Thyroid gland (tissue), 4 donors: ENCODE measurements at regions not wholly inside any gene's neighbourhood (a gene's known extent, or its start where the extent isn't known, plus 50 kb on each side); places are given as distances from the start of the nearest gene placed in this dataset.

Experiments used
- POLR2A ChIP-seq, 2 donors: fragments of 450-650 bp; IDR thresholded peaks; one replicate each; pipeline ENCODE4 v1.6.1; 2017; ENCODE audit warnings: antibody characterized with exemption in 2 of 2, mild to moderate bottlenecking in 2 of 2, moderate library complexity in 1 of 2
- TF ChIP-seq, protein P1 (sequence below), 6 experiments: fragments of 200-600 bp in 3 of 6; fragments of 450-650 bp in 3 of 6; sonication (generic) in 3 of 6; IDR thresholded peaks; one replicate each; pipeline ENCODE4 v1.5.1; 2016 to 2019; ENCODE audit warnings: antibody characterized with exemption in 6 of 6, mild to moderate bottlenecking in 2 of 6, inconsistent platforms in 1 of 6, moderate library complexity in 1 of 6

DNA sequence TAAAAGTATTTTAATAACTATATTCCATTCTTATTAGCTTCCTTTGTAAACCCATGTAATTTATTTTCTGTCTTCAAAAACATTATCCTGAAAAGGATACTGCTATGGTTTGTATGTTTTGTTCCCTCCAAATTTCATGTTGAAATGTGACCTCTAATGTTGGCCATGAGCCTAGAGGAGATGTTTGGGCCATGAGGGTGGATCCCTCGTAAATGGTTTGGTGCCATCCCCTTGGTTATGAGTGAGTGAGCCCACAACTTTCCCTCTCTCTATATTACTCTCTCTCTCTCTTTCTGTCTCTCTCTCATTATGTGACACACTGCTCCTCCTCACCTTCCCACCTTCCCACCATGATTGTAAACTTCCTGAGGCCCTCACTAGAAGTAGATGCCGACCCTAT lies 357.7 kb downstream of the MFSD1 start:
- TF ChIP-seq, protein P1, sequence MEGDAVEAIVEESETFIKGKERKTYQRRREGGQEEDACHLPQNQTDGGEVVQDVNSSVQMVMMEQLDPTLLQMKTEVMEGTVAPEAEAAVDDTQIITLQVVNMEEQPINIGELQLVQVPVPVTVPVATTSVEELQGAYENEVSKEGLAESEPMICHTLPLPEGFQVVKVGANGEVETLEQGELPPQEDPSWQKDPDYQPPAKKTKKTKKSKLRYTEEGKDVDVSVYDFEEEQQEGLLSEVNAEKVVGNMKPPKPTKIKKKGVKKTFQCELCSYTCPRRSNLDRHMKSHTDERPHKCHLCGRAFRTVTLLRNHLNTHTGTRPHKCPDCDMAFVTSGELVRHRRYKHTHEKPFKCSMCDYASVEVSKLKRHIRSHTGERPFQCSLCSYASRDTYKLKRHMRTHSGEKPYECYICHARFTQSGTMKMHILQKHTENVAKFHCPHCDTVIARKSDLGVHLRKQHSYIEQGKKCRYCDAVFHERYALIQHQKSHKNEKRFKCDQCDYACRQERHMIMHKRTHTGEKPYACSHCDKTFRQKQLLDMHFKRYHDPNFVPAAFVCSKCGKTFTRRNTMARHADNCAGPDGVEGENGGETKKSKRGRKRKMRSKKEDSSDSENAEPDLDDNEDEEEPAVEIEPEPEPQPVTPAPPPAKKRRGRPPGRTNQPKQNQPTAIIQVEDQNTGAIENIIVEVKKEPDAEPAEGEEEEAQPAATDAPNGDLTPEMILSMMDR (IDR thresholded peaks at IDR 0.05), result no peak
- no peak for TF ChIP-seq POLR2A (IDR thresholded peaks at IDR 0.05)
